H1 (cell line): ENCODE measurements at regions not wholly inside any gene's neighbourhood (a gene's known extent, or its start where the extent isn't known, plus 50 kb on each side); places are given as distances from the start of the nearest gene placed in this dataset.
A peak's percentile ranks its signal among the peaks of the same experiment; 100 is the strongest.

Experiments
- CTCF ChIA-PET: fragments of 300-600 bp; sonication (Branson Sonifier 250); formaldehyde crosslinking; loops from one replicate; lab custom pipeline; 2021; ENCODE audit not compliant: partially characterized antibody; lab: Charles Lee
- POLR2A ChIA-PET: fragments of 300-600 bp; sonication (Branson Sonifier 250); formaldehyde crosslinking; loops from one replicate; lab custom pipeline; 2021; ENCODE audit warnings: inconsistent platforms; ENCODE audit not compliant: partially characterized antibody; lab: Charles Lee
- DNase-seq, 2 experiments: peaks; one replicate each; pipeline versions ENCODE4 v3.0.0 to v3.0.0-alpha.2; 2010 to 2022; ENCODE audit warnings: low spot score in 2 of 2, low read depth in 1 of 2, mixed read lengths in 1 of 2
- FAIRE-seq: peaks from 2 replicates; lab custom pipeline; 2011; peaks lifted over from hg19 to GRCh38; lab: Jason Lieb, UNC
- H2AFZ ChIP-seq: 2 replicates; pipeline ENCODE4 v1.8.1; 2012; ENCODE audit warnings: low read length, inconsistent platforms
- H2AK5ac ChIP-seq: 2 replicates; pipeline ENCODE4 v1.6.1; 2013; ENCODE audit warnings: low read depth, low read length
- H2BK120ac ChIP-seq: replicated peaks from 2 replicates; pipeline ENCODE3; 2013; ENCODE audit warnings: low read depth, low read length, inconsistent platforms
- H2BK12ac ChIP-seq: 2 replicates; pipeline ENCODE4 v1.6.1; 2013; ENCODE audit warnings: low read depth, low read length
- H2BK15ac ChIP-seq: 2 replicates; pipeline ENCODE4 v1.6.1; 2013; ENCODE audit warnings: low read length
- H2BK20ac ChIP-seq: 2 replicates; pipeline ENCODE4 v1.6.1; 2013; ENCODE audit warnings: low read length
- H2BK5ac ChIP-seq: 2 replicates; pipeline ENCODE4 v1.6.1; 2013; ENCODE audit warnings: low read depth, low read length
- H3K14ac ChIP-seq: 2 replicates; pipeline ENCODE4 v1.6.1; 2013; ENCODE audit warnings: inconsistent platforms; ENCODE audit not compliant: insufficient read length
- H3K18ac ChIP-seq: 2 replicates; pipeline ENCODE4 v1.6.1; 2013; ENCODE audit warnings: low read length; ENCODE audit errors: extremely low read depth
- H3K23ac ChIP-seq: 2 replicates; pipeline ENCODE4 v1.6.1; 2013; ENCODE audit warnings: inconsistent platforms; ENCODE audit not compliant: insufficient read length
- H3K23me2 ChIP-seq: 2 replicates; pipeline ENCODE4 v1.6.1; 2013; ENCODE audit warnings: low read depth, low read length
- H3K27ac ChIP-seq: 2 replicates; pipeline ENCODE4 v1.6.1; 2011; ENCODE audit warnings: low read depth, low read length, inconsistent platforms
- H3K27me3 ChIP-seq, 4 experiments: replicated peaks in 1 of 4; 1 replicate in 1 of 4; 2 replicates in 3 of 4; pipeline versions ENCODE4 v1.6.1 to v1.8.1; 2011 to 2013; ENCODE audit warnings: low read length in 3 of 4, mild to moderate bottlenecking in 3 of 4, inconsistent platforms in 2 of 4, mixed read lengths in 2 of 4, moderate library complexity in 1 of 4; ENCODE audit not compliant: control insufficient read depth in 3 of 4, insufficient read depth in 3 of 4; ENCODE audit errors: extremely low read depth in 1 of 4
- H3K36me3 ChIP-seq, 4 experiments: 2 replicates each; pipeline versions ENCODE4 v1.6.1 to v1.8.1; 2011 to 2013; ENCODE audit warnings: mild to moderate bottlenecking in 4 of 4, low read length in 3 of 4, moderate library complexity in 2 of 4, control low read depth in 1 of 4, inconsistent platforms in 1 of 4; ENCODE audit not compliant: insufficient read depth in 4 of 4, control insufficient read depth in 2 of 4
- H3K4ac ChIP-seq: replicated peaks from 2 replicates; pipeline ENCODE3; 2013; ENCODE audit warnings: low read length, low read depth, mixed read lengths, inconsistent platforms; ENCODE audit not compliant: insufficient read length
- H3K4me1 ChIP-seq, 4 experiments: replicated peaks in 1 of 4; 1 replicate in 1 of 4; 2 replicates in 3 of 4; pipeline versions ENCODE4 v1.6.1 to v1.8.1; 2011 to 2013; ENCODE audit warnings: low read length in 3 of 4, inconsistent platforms in 2 of 4, mixed read lengths in 1 of 4; ENCODE audit not compliant: insufficient read depth in 4 of 4, control insufficient read depth in 3 of 4
- H3K4me2 ChIP-seq, 2 experiments: 2 replicates each; pipeline versions ENCODE4 v1.6.1 to v1.8.1; 2011 to 2013; ENCODE audit warnings: low read depth in 2 of 2, low read length in 2 of 2, control low read depth in 1 of 2, inconsistent platforms in 1 of 2, mild to moderate bottlenecking in 1 of 2; ENCODE audit not compliant: insufficient read depth in 1 of 2
- H3K4me3 ChIP-seq, 4 experiments: fragments of 200-600, 300-600 bp in 1 of 4; sonication (generic), shearing (Covaris generic), sonication (Bioruptor Twin) in 1 of 4; 2 replicates each; pipeline versions ENCODE4 v1.5.1 to v1.8.1; 2011 to 2016; ENCODE audit warnings: low read length in 4 of 4, low read depth in 3 of 4, control low read depth in 2 of 4, inconsistent platforms in 2 of 4, mild to moderate bottlenecking in 2 of 4, mixed read lengths in 1 of 4, moderate library complexity in 1 of 4; ENCODE audit not compliant: insufficient read depth in 2 of 4; ENCODE audit errors: extremely low read depth in 1 of 4
- H3K56ac ChIP-seq: replicated peaks from 2 replicates; pipeline ENCODE3; 2013; ENCODE audit warnings: low read depth, mild to moderate bottlenecking, mixed read lengths, low read length, inconsistent platforms; ENCODE audit not compliant: insufficient read length
- H3K79me1 ChIP-seq: 2 replicates; pipeline ENCODE4 v1.6.1; 2013; ENCODE audit warnings: low read depth, low read length, control low read depth
- H3K79me2 ChIP-seq, 2 experiments: 2 replicates each; pipeline versions ENCODE4 v1.6.1 to v1.8.1; 2012 to 2013; ENCODE audit warnings: low read length in 2 of 2, mild to moderate bottlenecking in 2 of 2, inconsistent platforms in 1 of 2; ENCODE audit not compliant: insufficient read depth in 2 of 2, control insufficient read depth in 1 of 2
- H3K9ac ChIP-seq, 4 experiments: replicated peaks in 1 of 4; 1 replicate in 1 of 4; 2 replicates in 3 of 4; pipeline versions ENCODE4 v1.6.1 to v1.8.1; 2011 to 2013; ENCODE audit warnings: low read depth in 3 of 4, low read length in 3 of 4, control low read depth in 2 of 4, mild to moderate bottlenecking in 2 of 4, moderate library complexity in 2 of 4, inconsistent platforms in 1 of 4; ENCODE audit errors: extremely low read depth in 1 of 4
- H3K9me3 ChIP-seq, 2 experiments: 2 replicates each; pipeline versions ENCODE4 v1.6.1 to v1.8.1; 2012 to 2013; ENCODE audit warnings: mild to moderate bottlenecking in 2 of 2, moderate library complexity in 2 of 2, control low read depth in 1 of 2, inconsistent platforms in 1 of 2, low read depth in 1 of 2, low read length in 1 of 2, mixed read lengths in 1 of 2; ENCODE audit not compliant: insufficient read depth in 2 of 2
- H4K20me1 ChIP-seq, 2 experiments: replicated peaks in 1 of 2; 2 replicates each; pipeline versions ENCODE3 to v1.8.1; 2011 to 2013; ENCODE audit warnings: inconsistent platforms in 2 of 2, low read length in 2 of 2, mild to moderate bottlenecking in 1 of 2; ENCODE audit not compliant: insufficient read depth in 2 of 2, control insufficient read depth in 1 of 2
- H4K5ac ChIP-seq: 2 replicates; pipeline ENCODE4 v1.6.1; 2013; ENCODE audit warnings: low read length, low read depth, mixed read lengths, inconsistent platforms; ENCODE audit not compliant: insufficient read length
- H4K8ac ChIP-seq: 2 replicates; pipeline ENCODE4 v1.8.0; 2013; ENCODE audit warnings: mild to moderate bottlenecking, moderate library complexity, low read length, inconsistent platforms; ENCODE audit not compliant: insufficient read depth; ENCODE audit errors: extremely low read depth
- H4K91ac ChIP-seq: replicated peaks from 2 replicates; pipeline ENCODE3; 2013; ENCODE audit warnings: low read length, mixed read lengths, inconsistent platforms; ENCODE audit not compliant: insufficient read length
- RAD21 ChIP-seq, 2 experiments: IDR thresholded peaks in 1 of 2; conservative IDR thresholded peaks in 1 of 2; 2 replicates each; pipeline ENCODE4 v1.6.1; 2011; ENCODE audit warnings: low read depth in 2 of 2, low read length in 2 of 2, improper control_type of control experiment in 1 of 2, inconsistent platforms in 1 of 2, mild to moderate bottlenecking in 1 of 2, moderate library complexity in 1 of 2
- SRF ChIP-seq: IDR thresholded peaks from 2 replicates; pipeline ENCODE4 v1.6.1; 2011; ENCODE audit warnings: mild to moderate bottlenecking, low read depth, low read length, moderate library complexity
- WGBS, 2 experiments: shearing (Covaris generic) in 1 of 2; methylation state at CpG; one replicate each; pipeline versions ENCODE4 v1.1.6 to v1.1.7; 2013 to 2015; ENCODE audit warnings: low lambda C conversion rate in 2 of 2, mixed read lengths in 2 of 2, inconsistent platforms in 1 of 2, low coverage in 1 of 2, missing lambda C conversion rate in 1 of 2; ENCODE audit not compliant: insufficient replicate concordance in 2 of 2, insufficient coverage in 1 of 2, insufficient read length in 1 of 2; ENCODE audit errors: extremely low coverage in 1 of 2, missing lambda C conversion rate in 1 of 2; 5-methylcytosine and 5-hydroxymethylcytosine counted together

- no peak overlapping the region for H4K91ac ChIP-seq
- H3K79me1 ChIP-seq, result no peaks in the 10 kb centered on the region
- H3K56ac ChIP-seq, result no peak overlapping the region
- no peak overlapping the region for H3K27ac ChIP-seq
- no peak overlapping the region for H3K4me2 ChIP-seq
- FAIRE-seq, result no peak
- H4K8ac ChIP-seq, result no peak overlapping the region
- no peak overlapping the region for H2BK120ac ChIP-seq
- no peak overlapping the region for H3K18ac ChIP-seq
- H2AFZ ChIP-seq, result no peak overlapping the region
- DNase-seq, result no peak
- TF ChIP-seq SRF (no peak), RAD21 (IDR thresholded peaks at IDR 0.05 in 1 of 2, conservative IDR thresholded peaks at IDR 0.05 in 1 of 2; ENCODE audit: low read depth in 2 of 2, low read length in 2 of 2) (peak in 1 of 2 experiments; percentile 17; a peak in 1 of 4 replicates)
- TF ChIP-seq, all 59 proteins: peak for 1
- POLR2A ChIA-PET, result no interaction called here
- Histone ChIP-seq H4K5ac (no peak overlapping the region), H3K4me1 (peaks cover 0 to under 1% (median 0%) of the 10 kb centered on the region in 4 experiments; a peak in 2 of 7 replicates), H3K9me3 (no peaks in the 10 kb centered on the region), H3K36me3 (no peaks in the 10 kb centered on the region), H3K14ac (no peak overlapping the region), H2AK5ac (no peak overlapping the region), H4K20me1 (no peaks in the 10 kb centered on the region), H2BK5ac (no peak overlapping the region), H3K27me3 (no peaks in the 10 kb centered on the region), H3K4ac (no peak overlapping the region), H3K23me2 (no peaks in the 10 kb centered on the region), H2BK15ac (no peak overlapping the region), H3K79me2 (no peaks in the 10 kb centered on the region), H3K23ac (no peak overlapping the region), H3K4me3 (no peak overlapping the region), H2BK12ac (no peak overlapping the region), H2BK20ac (no peak overlapping the region), H3K9ac (no peak overlapping the region)
- CTCF ChIA-PET, result interaction anchor here (1.2 to 1.3 kb wide), 2 partner anchors 12 to 52 kb away, joined by 3 to 5 read pairs; no protein-coding TSS in a partner anchor
- WGBS, 2 experiments, result 81% methylated on average over 2 of the region's 2 CpGs; no CpG with 5 or more reads in 1 of the 2 experiments
These were observed 90.4 kb upstream of the ANKRD55 start for GRCh38 chr5:56323505-56323904.
